ENCODE measurements at regions not wholly inside any gene's neighbourhood (a gene's known extent, or its start where the extent isn't known, plus 50 kb on each side); places are given as distances from the start of the nearest gene placed in this dataset.

GRCh38 chr1:58883037-58883887, 99.4 kb upstream of the JUN start (continued):
- TF ChIP-seq TCF12 (IDR thresholded peaks at IDR 0.05; ENCODE audit: low read depth, low read length) = no peak
- no peak for TF ChIP-seq TAF7 (optimal IDR thresholded peaks at IDR 0.05; ENCODE audit: borderline replicate concordance, low read depth, low read length)
- TF ChIP-seq SP2 (IDR thresholded peaks at IDR 0.05; ENCODE audit: low read length) = no peak
- no peak for TF ChIP-seq BACH1 (IDR thresholded peaks at IDR 0.05; ENCODE audit: low read length)
- no peak for TF ChIP-seq TAF1 (IDR thresholded peaks at IDR 0.05; ENCODE audit: low read depth, low read length)
- no peak for TF ChIP-seq EGR1 (IDR thresholded peaks at IDR 0.05; ENCODE audit: borderline replicate concordance, low read depth, low read length)
- no peak for TF ChIP-seq SUZ12 (IDR thresholded peaks at IDR 0.05; ENCODE audit: low read length)

Data from H1 (cell line).